Testis (tissue), 2 donors: ENCODE measurements at regions not wholly inside any gene's neighbourhood (a gene's known extent, or its start where the extent isn't known, plus 50 kb on each side); places are given as distances from the start of the nearest gene placed in this dataset.

Experiments
- DNase-seq: peaks from one replicate; pipeline ENCODE4 v3.0.0-alpha.2; 2019
- H3K27ac ChIP-seq, 2 donors: fragments of 200-600 bp; sonication (generic); one replicate each; pipeline ENCODE4 v1.5.1; 2019
- H3K27me3 ChIP-seq: fragments of 200-600 bp; sonication (generic); one replicate; pipeline ENCODE4 v1.5.1; 2019
- H3K36me3 ChIP-seq: fragments of 200-600 bp; sonication (generic); one replicate; pipeline ENCODE4 v1.5.1; 2017; ENCODE audit warnings: low read depth; ENCODE audit errors: missing control alignments
- H3K4me1 ChIP-seq: fragments of 200-600 bp; sonication (generic); one replicate; pipeline ENCODE4 v1.5.1; 2019
- H3K4me3 ChIP-seq, 2 donors: fragments of 200-600 bp; sonication (generic); one replicate each; pipeline ENCODE4 v1.5.1; 2017 to 2019
- H3K9me3 ChIP-seq: fragments of 200-600 bp; sonication (generic); one replicate; pipeline ENCODE4 v1.5.1; 2017
- POLR2A ChIP-seq: fragments of 450-650 bp; IDR thresholded peaks from one replicate; pipeline ENCODE4 v1.6.1; 2017; ENCODE audit warnings: antibody characterized with exemption, mild to moderate bottlenecking, moderate library complexity
- WGBS, 2 donors: methylation state at CpG; one replicate each; pipeline ENCODE4 v1.1.5; 2018; 5-methylcytosine and 5-hydroxymethylcytosine counted together
- intact Hi-C: fragments of 100-400 bp; cut with DNase I; formaldehyde crosslinking; loops from one replicate; pipeline ENCODE4 v1.15.1; 2023; ENCODE audit warnings: low total_unique reads
- TF ChIP-seq, protein P1 (sequence below), 3 experiments: fragments of 450-650 bp in 2 of 3; fragments of 200-600 bp in 1 of 3; sonication (generic) in 1 of 3; IDR thresholded peaks; one replicate each; pipeline ENCODE4 v1.5.1; 2016 to 2019; ENCODE audit warnings: antibody characterized with exemption in 3 of 3, mild to moderate bottlenecking in 2 of 3, moderate library complexity in 1 of 3

DNA sequence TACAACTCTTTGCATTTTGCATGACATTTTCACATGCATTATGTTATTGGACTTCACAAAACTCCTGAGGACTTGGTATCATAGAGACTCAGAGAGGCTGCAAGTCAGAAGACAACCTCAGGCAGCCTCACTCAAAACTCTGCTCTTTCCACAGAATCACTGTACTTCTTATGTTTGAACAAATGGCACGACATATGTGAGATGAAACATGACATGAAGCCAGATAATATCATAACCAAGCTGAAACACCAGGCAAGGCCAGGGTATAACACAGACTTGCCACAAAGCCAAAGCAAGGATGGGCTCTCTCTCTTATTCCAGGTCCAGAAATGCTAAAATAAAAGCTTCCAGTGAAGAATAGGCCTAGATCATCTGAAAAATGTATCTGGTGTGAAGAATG, 425.8 kb upstream of the CDH5 start:
- Histone ChIP-seq H3K36me3 (no peaks in the 10 kb centered on the region), H3K27me3 (no peaks in the 10 kb centered on the region), H3K9me3 (no peaks in the 10 kb centered on the region), H3K4me1 (no peaks in the 10 kb centered on the region), H3K4me3 (no peak overlapping the region), H3K27ac (no peak overlapping the region)
- intact Hi-C loops = no loop called here
- DNase-seq = no peak
- 90 to 96% methylated on average over 1 of the region's 1 CpG for WGBS, 2 donors
- TF ChIP-seq POLR2A = no peak
- TF ChIP-seq, protein P1, sequence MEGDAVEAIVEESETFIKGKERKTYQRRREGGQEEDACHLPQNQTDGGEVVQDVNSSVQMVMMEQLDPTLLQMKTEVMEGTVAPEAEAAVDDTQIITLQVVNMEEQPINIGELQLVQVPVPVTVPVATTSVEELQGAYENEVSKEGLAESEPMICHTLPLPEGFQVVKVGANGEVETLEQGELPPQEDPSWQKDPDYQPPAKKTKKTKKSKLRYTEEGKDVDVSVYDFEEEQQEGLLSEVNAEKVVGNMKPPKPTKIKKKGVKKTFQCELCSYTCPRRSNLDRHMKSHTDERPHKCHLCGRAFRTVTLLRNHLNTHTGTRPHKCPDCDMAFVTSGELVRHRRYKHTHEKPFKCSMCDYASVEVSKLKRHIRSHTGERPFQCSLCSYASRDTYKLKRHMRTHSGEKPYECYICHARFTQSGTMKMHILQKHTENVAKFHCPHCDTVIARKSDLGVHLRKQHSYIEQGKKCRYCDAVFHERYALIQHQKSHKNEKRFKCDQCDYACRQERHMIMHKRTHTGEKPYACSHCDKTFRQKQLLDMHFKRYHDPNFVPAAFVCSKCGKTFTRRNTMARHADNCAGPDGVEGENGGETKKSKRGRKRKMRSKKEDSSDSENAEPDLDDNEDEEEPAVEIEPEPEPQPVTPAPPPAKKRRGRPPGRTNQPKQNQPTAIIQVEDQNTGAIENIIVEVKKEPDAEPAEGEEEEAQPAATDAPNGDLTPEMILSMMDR (IDR thresholded peaks at IDR 0.05) = no peak

DNA sequence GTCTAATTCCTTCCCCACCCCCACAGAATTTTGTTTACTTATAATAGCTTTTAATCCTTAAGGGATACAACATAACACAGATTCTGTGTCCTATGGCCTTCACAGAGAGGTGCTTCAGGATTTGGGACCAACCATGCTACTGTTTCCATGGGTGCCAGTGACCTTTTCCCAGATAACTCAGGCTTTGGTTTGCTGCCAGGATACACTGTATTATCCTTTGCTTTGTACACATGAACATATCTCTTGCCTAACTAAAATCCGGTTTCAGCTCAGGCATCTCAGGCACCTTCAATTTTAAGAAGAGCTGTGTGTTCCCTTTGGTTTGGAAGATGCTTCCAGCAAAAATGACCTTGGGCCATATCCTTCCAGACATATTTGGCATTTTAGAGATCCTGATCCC, 428.4 kb upstream of the CDH5 start:
- Histone ChIP-seq H3K9me3 (no peaks in the 10 kb centered on the region), H3K27ac (no peak overlapping the region), H3K4me3 (no peak overlapping the region), H3K4me1 (no peaks in the 10 kb centered on the region), H3K36me3 (no peaks in the 10 kb centered on the region), H3K27me3 (no peaks in the 10 kb centered on the region)
- intact Hi-C loops = no loop called here
- DNase-seq = no peak
- no peak for TF ChIP-seq POLR2A
- TF ChIP-seq, protein P1 (IDR thresholded peaks at IDR 0.05) = no peak
- WGBS, 2 donors = 46 to 60% methylated on average over 1 of the region's 1 CpG

DNA sequence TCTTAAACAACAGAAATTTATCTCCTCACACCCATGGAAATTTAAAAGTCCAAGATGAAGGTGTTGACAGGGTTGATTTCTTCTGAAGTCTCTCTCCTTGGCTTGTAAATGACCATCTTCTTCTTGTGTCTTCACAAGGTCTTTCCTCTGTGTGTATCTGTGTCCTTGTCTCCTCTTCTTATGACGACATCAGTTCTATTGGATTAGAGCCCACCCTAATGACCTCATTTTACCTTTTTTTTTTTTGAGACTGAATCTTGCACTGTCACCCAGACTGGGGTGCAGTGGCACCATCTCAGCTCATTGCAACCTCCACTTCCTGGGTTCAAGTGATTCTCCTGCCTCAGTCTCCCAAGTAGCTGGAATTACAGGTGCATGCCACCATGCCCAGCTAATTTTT, 429.0 kb upstream of the CDH5 start:
- 77 to 94% methylated on average over 1 of the region's 1 CpG for whole genome bisulfite sequencing, 2 donors
- no peaks in the 10 kb centered on the region for H3K36me3 ChIP-seq
- DNase-seq = no peak
- H3K9me3 ChIP-seq = no peaks in the 10 kb centered on the region
- no peaks in the 10 kb centered on the region for H3K27me3 ChIP-seq
- H3K4me3 ChIP-seq = no peak overlapping the region
- TF ChIP-seq, protein P1 (IDR thresholded peaks at IDR 0.05) = no peak
- TF ChIP-seq POLR2A = no peak
- no peak overlapping the region for H3K27ac ChIP-seq
- intact Hi-C loops = no loop called here
- H3K4me1 ChIP-seq = no peaks in the 10 kb centered on the region

DNA sequence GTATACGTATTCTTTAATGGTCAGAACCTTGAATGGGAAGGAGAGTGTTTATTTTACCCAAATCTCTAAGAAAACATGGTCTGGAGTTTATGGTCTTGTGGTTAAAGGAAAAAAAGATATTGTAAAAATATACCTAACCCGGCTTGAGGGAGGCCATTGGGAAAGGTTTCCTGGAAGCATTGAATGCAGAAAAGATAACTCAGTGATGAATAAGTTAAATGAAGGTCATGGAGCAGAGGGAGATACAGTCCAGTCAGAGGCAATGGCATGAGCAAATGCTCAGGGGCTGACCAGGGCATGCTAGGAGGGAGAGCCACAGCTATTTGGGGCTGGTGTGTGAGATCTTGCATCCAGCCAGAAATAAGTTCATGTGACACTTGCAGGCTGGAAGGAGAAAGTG, 430.4 kb upstream of the CDH5 start:
- Histone ChIP-seq H3K4me3 (no peak overlapping the region), H3K4me1 (no peaks in the 10 kb centered on the region), H3K9me3 (no peaks in the 10 kb centered on the region), H3K36me3 (no peaks in the 10 kb centered on the region), H3K27ac (no peak overlapping the region), H3K27me3 (no peaks in the 10 kb centered on the region)
- no peak for DNase-seq
- intact Hi-C loops = no loop called here
- WGBS, 2 donors = 84 to 86% methylated on average over 2 of the region's 2 CpGs
- TF ChIP-seq, protein P1 (IDR thresholded peaks at IDR 0.05) = no peak
- no peak for TF ChIP-seq POLR2A

DNA sequence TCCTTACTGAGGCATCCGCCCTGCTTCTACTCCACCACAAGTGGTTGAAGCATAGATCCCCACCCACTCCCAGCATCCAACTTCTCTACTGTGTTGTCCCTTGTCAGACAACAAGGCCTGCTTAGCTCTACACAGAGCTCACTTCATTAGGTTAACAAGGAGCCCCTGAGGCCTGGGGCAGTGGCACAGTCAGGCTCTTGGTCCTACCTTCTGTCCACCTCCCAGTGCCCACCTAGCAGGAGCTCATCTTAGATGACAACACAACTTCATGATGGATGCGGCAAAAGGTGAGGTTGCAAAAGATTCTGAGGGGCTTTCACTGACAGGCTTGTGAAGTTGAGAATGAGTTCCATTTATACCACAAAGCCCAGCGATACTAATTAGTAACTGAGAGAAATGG, 432.0 kb upstream of the CDH5 start:
- 96 to 98% methylated on average over 3 of the region's 3 CpGs for WGBS, 2 donors
- Histone ChIP-seq H3K9me3 (no peaks in the 10 kb centered on the region), H3K27me3 (no peaks in the 10 kb centered on the region), H3K4me3 (no peak overlapping the region), H3K36me3 (no peaks in the 10 kb centered on the region), H3K4me1 (no peaks in the 10 kb centered on the region), H3K27ac (no peak overlapping the region)
- intact Hi-C loops = no loop called here
- TF ChIP-seq, protein P1 (IDR thresholded peaks at IDR 0.05) = no peak
- no peak for TF ChIP-seq POLR2A
- DNase-seq = no peak
